SK-N-SH (cell line): ENCODE measurements at regions not wholly inside any gene's neighbourhood (a gene's known extent, or its start where the extent isn't known, plus 50 kb on each side); places are given as distances from the start of the nearest gene placed in this dataset.

ENCODE experiments used
- CTCF ChIA-PET: fragments of 300-600, 350-600 bp; formaldehyde crosslinking; extraction: SDS; loops from one replicate; lab custom pipeline; 2021; lab: Yijun Ruan, JAX
- POLR2A ChIA-PET: fragments of 350-600 bp; sonication (Branson Sonifier 250); formaldehyde crosslinking; extraction: SDS; loops from one replicate; lab custom pipeline; 2020; ENCODE audit warnings: antibody characterized with exemption, inconsistent platforms; lab: Yijun Ruan, JAX
- DNase-seq: peaks from one replicate; pipeline ENCODE4 v3.0.0; 2012
- H2AFZ ChIP-seq: fragments of 200-600 bp; sonication (generic); 2 replicates; pipeline ENCODE4 v1.8.1; 2016; ENCODE audit warnings: antibody characterized with exemption, mild to moderate bottlenecking, low read depth
- H3F3A ChIP-seq: fragments of 200-600 bp; sonication (generic); replicated peaks from 2 replicates; pipeline ENCODE3; 2016; ENCODE audit warnings: antibody characterized with exemption, mild to moderate bottlenecking; ENCODE audit not compliant: insufficient read depth
- H3K27ac ChIP-seq, 2 experiments: fragments of 200-500 bp in 1 of 2; fragments of 200-600 bp in 1 of 2; sonication (Bioruptor generic) in 1 of 2; sonication (generic), shearing (Covaris generic) in 1 of 2; 2 replicates each; pipeline versions ENCODE4 v1.5.1 to v1.6.1; 2014 to 2016; ENCODE audit warnings: low read depth in 2 of 2, inconsistent platforms in 1 of 2, low read length in 1 of 2, mild to moderate bottlenecking in 1 of 2, mixed read lengths in 1 of 2
- H3K27me3 ChIP-seq: fragments of 200-600 bp; sonication (generic), shearing (Covaris generic); 2 replicates; pipeline ENCODE4 v1.6.1; 2016; ENCODE audit warnings: mixed run types; ENCODE audit not compliant: insufficient read depth
- H3K36me3 ChIP-seq, 2 experiments: fragments of 200-500 bp in 1 of 2; fragments of 200-600 bp in 1 of 2; sonication (Bioruptor generic) in 1 of 2; sonication (generic) in 1 of 2; replicated peaks in 1 of 2; 2 replicates each; pipeline versions ENCODE3 to v1.5.1; 2014 to 2016; ENCODE audit warnings: low read length in 1 of 2, mild to moderate bottlenecking in 1 of 2; ENCODE audit not compliant: insufficient read depth in 2 of 2, control insufficient read depth in 1 of 2
- H3K4me1 ChIP-seq, 2 experiments: fragments of 200-500 bp in 1 of 2; fragments of 200-600 bp in 1 of 2; sonication (Bioruptor generic) in 1 of 2; sonication (generic), shearing (Covaris generic) in 1 of 2; 2 replicates each; pipeline versions ENCODE4 v1.5.1 to v1.6.1; 2014 to 2016; ENCODE audit warnings: low read depth in 1 of 2, low read length in 1 of 2, mixed run types in 1 of 2; ENCODE audit not compliant: insufficient read depth in 2 of 2, control insufficient read depth in 1 of 2
- H3K4me2 ChIP-seq: fragments of 200-600 bp; sonication (generic), shearing (Covaris generic); 2 replicates; pipeline ENCODE4 v1.6.1; 2017; ENCODE audit warnings: mixed run types
- H3K4me3 ChIP-seq, 2 experiments: fragments of 200-500 bp in 1 of 2; fragments of 200-600 bp in 1 of 2; sonication (Bioruptor generic) in 1 of 2; sonication (generic), shearing (Covaris generic) in 1 of 2; 2 replicates each; pipeline versions ENCODE4 v1.5.1 to v1.8.1; 2014 to 2016; ENCODE audit warnings: low read depth in 2 of 2, inconsistent platforms in 1 of 2, low read length in 1 of 2, mild to moderate bottlenecking in 1 of 2, mixed read lengths in 1 of 2, moderate library complexity in 1 of 2
- H3K79me2 ChIP-seq: fragments of 200-600 bp; sonication (generic); 2 replicates; pipeline ENCODE4 v1.8.1; 2017; ENCODE audit warnings: mild to moderate bottlenecking; ENCODE audit not compliant: insufficient read depth
- H3K9ac ChIP-seq: fragments of 200-600 bp; sonication (generic); 2 replicates; pipeline ENCODE4 v1.6.1; 2017; ENCODE audit warnings: mixed run types
- H3K9me2 ChIP-seq: fragments of 200-600 bp; sonication (generic); 2 replicates; pipeline ENCODE4 v1.6.1; 2017; ENCODE audit warnings: mixed run types
- H3K9me3 ChIP-seq: fragments of 200-600 bp; sonication (generic); 2 replicates; pipeline ENCODE4 v1.6.1; 2017; ENCODE audit warnings: mixed run types, mild to moderate bottlenecking, moderate library complexity
- H4K20me1 ChIP-seq: fragments of 200-600 bp; sonication (generic); 2 replicates; pipeline ENCODE4 v1.6.1; 2017; ENCODE audit warnings: mild to moderate bottlenecking, mixed run types; ENCODE audit not compliant: insufficient read depth
- CHD2 ChIP-seq: fragments of 150-350 bp; IDR thresholded peaks from 2 replicates; pipeline ENCODE4 v1.6.1; 2018; ENCODE audit warnings: low read length; ENCODE audit not compliant: partially characterized antibody
- EP300 ChIP-seq, 2 experiments: IDR thresholded peaks; 2 replicates each; pipeline versions ENCODE4 v1.4.0 to v1.6.1; 2012; ENCODE audit warnings: borderline replicate concordance in 1 of 2, low read depth in 1 of 2, low read length in 1 of 2
- FOXJ3 ChIP-seq: sonication (generic); formaldehyde crosslinking; IDR thresholded peaks from 2 replicates; pipeline ENCODE4 v1.5.1; 2020; ENCODE audit warnings: mild to moderate bottlenecking, missing genetic modification reagents
- FOXM1 ChIP-seq: IDR thresholded peaks from 2 replicates; pipeline ENCODE4 v1.4.0; 2012; ENCODE audit warnings: low read depth, mild to moderate bottlenecking
- GATA2 ChIP-seq: sonication (generic); formaldehyde crosslinking; IDR thresholded peaks from 2 replicates; pipeline ENCODE4 v1.5.0; 2020; ENCODE audit warnings: mild to moderate bottlenecking, missing genetic modification reagents
- JUND ChIP-seq: IDR thresholded peaks from 2 replicates; pipeline ENCODE4 v1.4.0; 2012
- MEF2A ChIP-seq: IDR thresholded peaks from 2 replicates; pipeline ENCODE4 v1.4.0; 2012; ENCODE audit warnings: low read depth, borderline replicate concordance
- NRF1 ChIP-seq: IDR thresholded peaks from 2 replicates; pipeline ENCODE4 v1.6.1; 2012; ENCODE audit warnings: low read depth, mild to moderate bottlenecking, low read length
- RCOR1 ChIP-seq: fragments of 150-350 bp; IDR thresholded peaks from 2 replicates; pipeline ENCODE4 v1.6.1; 2017; ENCODE audit warnings: antibody characterized with exemption, low read length
- TCF12 ChIP-seq: IDR thresholded peaks from 2 replicates; pipeline ENCODE4 v1.4.0; 2012
- TEAD4 ChIP-seq: IDR thresholded peaks from 2 replicates; pipeline ENCODE4 v1.4.0; 2012; ENCODE audit warnings: mild to moderate bottlenecking, borderline replicate concordance; ENCODE audit not compliant: insufficient read depth
- YY1 ChIP-seq: IDR thresholded peaks from 2 replicates; pipeline ENCODE4 v1.4.0; 2012; ENCODE audit warnings: low read depth, mild to moderate bottlenecking
- WGBS: methylation state at CpG from one replicate; pipeline ENCODE4 v1.1.6; 2017; ENCODE audit warnings: low lambda C conversion rate; 5-methylcytosine and 5-hydroxymethylcytosine counted together
- TF ChIP-seq, protein P1 (sequence below): fragments of 150-350 bp; IDR thresholded peaks from 2 replicates; pipeline ENCODE4 v1.6.1; 2016; ENCODE audit warnings: mild to moderate bottlenecking, low read depth, low read length
- TF ChIP-seq, protein P2 (sequence below): IDR thresholded peaks from 2 replicates; pipeline ENCODE4 v1.6.1; 2012; ENCODE audit warnings: mild to moderate bottlenecking, low read depth, low read length, moderate library complexity
- TF ChIP-seq, protein P3 (sequence below): IDR thresholded peaks from 2 replicates; pipeline ENCODE4 v1.4.0; 2012; ENCODE audit warnings: low read depth, borderline replicate concordance
- TF ChIP-seq, protein P4 (sequence below): fragments of 200-600 bp; sonication (generic); IDR thresholded peaks from 2 replicates; pipeline ENCODE4 v1.6.1; 2017; ENCODE audit warnings: antibody characterized with exemption, mild to moderate bottlenecking, moderate library complexity
- TF ChIP-seq, protein P5 (sequence below): fragments of 150-350 bp; IDR thresholded peaks from 2 replicates; pipeline ENCODE4 v1.6.1; 2017; ENCODE audit warnings: antibody characterized with exemption, low read length, low read depth, borderline replicate concordance

DNA sequence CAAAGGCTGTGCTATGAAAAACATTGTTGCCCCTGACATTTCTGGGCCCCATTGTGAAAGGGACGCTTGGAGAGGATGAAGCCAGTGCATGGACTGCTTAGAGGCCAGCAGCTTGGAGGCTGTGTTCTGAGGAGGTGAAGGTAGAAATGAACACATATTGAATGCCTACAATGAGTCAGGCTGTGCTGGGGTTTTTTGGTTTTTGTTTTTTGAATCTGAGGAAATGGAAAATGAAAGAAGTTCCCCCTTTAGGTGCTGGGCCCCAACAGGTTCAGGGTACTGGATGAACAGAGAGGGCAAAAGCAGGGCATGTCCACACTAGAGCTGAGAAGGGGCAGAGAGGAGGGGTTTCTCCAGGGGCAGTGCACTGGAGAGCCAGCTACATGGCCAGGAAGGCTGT is 166.1 kb upstream of the API5 start:
- ChIA-PET POLR2A (no interaction called here), CTCF (no interaction called here)
- H3K79me2 ChIP-seq: no peaks in the 10 kb centered on the region
- no peaks in the 10 kb centered on the region for H3K9me2 ChIP-seq
- no peaks in the 10 kb centered on the region for H3K9me3 ChIP-seq
- H4K20me1 ChIP-seq: no peaks in the 10 kb centered on the region
- no peaks in the 10 kb centered on the region for H3K36me3 ChIP-seq
- no peak overlapping the region for H2AFZ ChIP-seq
- H3K4me3 ChIP-seq: no peak overlapping the region
- H3K4me2 ChIP-seq: no peak overlapping the region
- H3F3A ChIP-seq: no peaks in the 10 kb centered on the region
- DNase-seq: no peak
- 8% methylated on average over 1 of the region's 1 CpG for WGBS
- H3K27me3 ChIP-seq: no peaks in the 10 kb centered on the region
- no peak overlapping the region for H3K9ac ChIP-seq
- no peak overlapping the region for H3K27ac ChIP-seq
- TF ChIP-seq, protein P1, sequence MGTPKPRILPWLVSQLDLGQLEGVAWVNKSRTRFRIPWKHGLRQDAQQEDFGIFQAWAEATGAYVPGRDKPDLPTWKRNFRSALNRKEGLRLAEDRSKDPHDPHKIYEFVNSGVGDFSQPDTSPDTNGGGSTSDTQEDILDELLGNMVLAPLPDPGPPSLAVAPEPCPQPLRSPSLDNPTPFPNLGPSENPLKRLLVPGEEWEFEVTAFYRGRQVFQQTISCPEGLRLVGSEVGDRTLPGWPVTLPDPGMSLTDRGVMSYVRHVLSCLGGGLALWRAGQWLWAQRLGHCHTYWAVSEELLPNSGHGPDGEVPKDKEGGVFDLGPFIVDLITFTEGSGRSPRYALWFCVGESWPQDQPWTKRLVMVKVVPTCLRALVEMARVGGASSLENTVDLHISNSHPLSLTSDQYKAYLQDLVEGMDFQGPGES: no peak
- TF ChIP-seq FOXM1: no peak
- TF ChIP-seq, protein P2, sequence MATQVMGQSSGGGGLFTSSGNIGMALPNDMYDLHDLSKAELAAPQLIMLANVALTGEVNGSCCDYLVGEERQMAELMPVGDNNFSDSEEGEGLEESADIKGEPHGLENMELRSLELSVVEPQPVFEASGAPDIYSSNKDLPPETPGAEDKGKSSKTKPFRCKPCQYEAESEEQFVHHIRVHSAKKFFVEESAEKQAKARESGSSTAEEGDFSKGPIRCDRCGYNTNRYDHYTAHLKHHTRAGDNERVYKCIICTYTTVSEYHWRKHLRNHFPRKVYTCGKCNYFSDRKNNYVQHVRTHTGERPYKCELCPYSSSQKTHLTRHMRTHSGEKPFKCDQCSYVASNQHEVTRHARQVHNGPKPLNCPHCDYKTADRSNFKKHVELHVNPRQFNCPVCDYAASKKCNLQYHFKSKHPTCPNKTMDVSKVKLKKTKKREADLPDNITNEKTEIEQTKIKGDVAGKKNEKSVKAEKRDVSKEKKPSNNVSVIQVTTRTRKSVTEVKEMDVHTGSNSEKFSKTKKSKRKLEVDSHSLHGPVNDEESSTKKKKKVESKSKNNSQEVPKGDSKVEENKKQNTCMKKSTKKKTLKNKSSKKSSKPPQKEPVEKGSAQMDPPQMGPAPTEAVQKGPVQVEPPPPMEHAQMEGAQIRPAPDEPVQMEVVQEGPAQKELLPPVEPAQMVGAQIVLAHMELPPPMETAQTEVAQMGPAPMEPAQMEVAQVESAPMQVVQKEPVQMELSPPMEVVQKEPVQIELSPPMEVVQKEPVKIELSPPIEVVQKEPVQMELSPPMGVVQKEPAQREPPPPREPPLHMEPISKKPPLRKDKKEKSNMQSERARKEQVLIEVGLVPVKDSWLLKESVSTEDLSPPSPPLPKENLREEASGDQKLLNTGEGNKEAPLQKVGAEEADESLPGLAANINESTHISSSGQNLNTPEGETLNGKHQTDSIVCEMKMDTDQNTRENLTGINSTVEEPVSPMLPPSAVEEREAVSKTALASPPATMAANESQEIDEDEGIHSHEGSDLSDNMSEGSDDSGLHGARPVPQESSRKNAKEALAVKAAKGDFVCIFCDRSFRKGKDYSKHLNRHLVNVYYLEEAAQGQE: no peak
- TF ChIP-seq JUND: no peak
- TF ChIP-seq TCF12: no peak
- TF ChIP-seq, protein P3, sequence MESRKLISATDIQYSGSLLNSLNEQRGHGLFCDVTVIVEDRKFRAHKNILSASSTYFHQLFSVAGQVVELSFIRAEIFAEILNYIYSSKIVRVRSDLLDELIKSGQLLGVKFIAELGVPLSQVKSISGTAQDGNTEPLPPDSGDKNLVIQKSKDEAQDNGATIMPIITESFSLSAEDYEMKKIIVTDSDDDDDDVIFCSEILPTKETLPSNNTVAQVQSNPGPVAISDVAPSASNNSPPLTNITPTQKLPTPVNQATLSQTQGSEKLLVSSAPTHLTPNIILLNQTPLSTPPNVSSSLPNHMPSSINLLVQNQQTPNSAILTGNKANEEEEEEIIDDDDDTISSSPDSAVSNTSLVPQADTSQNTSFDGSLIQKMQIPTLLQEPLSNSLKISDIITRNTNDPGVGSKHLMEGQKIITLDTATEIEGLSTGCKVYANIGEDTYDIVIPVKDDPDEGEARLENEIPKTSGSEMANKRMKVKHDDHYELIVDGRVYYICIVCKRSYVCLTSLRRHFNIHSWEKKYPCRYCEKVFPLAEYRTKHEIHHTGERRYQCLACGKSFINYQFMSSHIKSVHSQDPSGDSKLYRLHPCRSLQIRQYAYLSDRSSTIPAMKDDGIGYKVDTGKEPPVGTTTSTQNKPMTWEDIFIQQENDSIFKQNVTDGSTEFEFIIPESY: no peak
- TF ChIP-seq MEF2A: no peak
- TF ChIP-seq TEAD4: no peak
- TF ChIP-seq GATA2: no peak
- TF ChIP-seq EP300 (IDR thresholded peaks at IDR 0.05; ENCODE audit: borderline replicate concordance in 1 of 2, low read depth in 1 of 2, low read length in 1 of 2): no peak
- no peak for TF ChIP-seq CHD2
- TF ChIP-seq RCOR1: no peak
- TF ChIP-seq NRF1: no peak
- no peak for TF ChIP-seq YY1
- TF ChIP-seq, protein P4, sequence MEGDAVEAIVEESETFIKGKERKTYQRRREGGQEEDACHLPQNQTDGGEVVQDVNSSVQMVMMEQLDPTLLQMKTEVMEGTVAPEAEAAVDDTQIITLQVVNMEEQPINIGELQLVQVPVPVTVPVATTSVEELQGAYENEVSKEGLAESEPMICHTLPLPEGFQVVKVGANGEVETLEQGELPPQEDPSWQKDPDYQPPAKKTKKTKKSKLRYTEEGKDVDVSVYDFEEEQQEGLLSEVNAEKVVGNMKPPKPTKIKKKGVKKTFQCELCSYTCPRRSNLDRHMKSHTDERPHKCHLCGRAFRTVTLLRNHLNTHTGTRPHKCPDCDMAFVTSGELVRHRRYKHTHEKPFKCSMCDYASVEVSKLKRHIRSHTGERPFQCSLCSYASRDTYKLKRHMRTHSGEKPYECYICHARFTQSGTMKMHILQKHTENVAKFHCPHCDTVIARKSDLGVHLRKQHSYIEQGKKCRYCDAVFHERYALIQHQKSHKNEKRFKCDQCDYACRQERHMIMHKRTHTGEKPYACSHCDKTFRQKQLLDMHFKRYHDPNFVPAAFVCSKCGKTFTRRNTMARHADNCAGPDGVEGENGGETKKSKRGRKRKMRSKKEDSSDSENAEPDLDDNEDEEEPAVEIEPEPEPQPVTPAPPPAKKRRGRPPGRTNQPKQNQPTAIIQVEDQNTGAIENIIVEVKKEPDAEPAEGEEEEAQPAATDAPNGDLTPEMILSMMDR: no peak
- TF ChIP-seq, protein P5, sequence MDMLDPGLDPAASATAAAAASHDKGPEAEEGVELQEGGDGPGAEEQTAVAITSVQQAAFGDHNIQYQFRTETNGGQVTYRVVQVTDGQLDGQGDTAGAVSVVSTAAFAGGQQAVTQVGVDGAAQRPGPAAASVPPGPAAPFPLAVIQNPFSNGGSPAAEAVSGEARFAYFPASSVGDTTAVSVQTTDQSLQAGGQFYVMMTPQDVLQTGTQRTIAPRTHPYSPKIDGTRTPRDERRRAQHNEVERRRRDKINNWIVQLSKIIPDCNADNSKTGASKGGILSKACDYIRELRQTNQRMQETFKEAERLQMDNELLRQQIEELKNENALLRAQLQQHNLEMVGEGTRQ: no peak
- TF ChIP-seq FOXJ3 (CRISPR knock-in tag): no peak
- H3K4me1 ChIP-seq: no peaks in the 10 kb centered on the region
